GM19324 (cell line): ENCODE measurements at regions not wholly inside any gene's neighbourhood (a gene's known extent, or its start where the extent isn't known, plus 50 kb on each side); places are given as distances from the start of the nearest gene placed in this dataset.

Source experiments
- ATAC-seq: cut with Tn5 transposase; IDR thresholded peaks from one replicate; pipeline ENCODE4 v1.9.1; 2021; ENCODE audit warnings: mild to moderate bottlenecking, moderate library complexity; ENCODE audit not compliant: unreplicated experiment, low FRiP score

DNA sequence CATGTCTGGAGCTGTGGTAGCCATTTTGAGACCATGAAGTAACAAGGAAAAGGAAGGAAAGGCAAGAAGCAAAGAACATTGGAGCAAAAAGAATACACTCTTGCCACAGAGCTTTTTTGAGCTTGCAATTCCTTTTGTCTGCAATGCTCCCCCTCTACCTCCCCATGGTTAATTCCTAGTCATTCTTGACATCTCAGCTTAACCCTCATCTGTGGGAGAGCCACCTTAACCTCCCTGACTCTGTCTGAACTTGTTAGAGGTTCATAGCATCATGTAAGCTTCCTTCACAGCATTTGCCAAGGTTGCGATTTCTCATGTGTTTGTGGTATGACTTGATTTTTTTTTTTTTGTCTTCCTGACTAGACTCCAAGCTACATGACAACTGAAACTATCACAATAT lies 564.1 kb upstream of the PLXNA2 start:
- ATAC-seq = no peak

DNA sequence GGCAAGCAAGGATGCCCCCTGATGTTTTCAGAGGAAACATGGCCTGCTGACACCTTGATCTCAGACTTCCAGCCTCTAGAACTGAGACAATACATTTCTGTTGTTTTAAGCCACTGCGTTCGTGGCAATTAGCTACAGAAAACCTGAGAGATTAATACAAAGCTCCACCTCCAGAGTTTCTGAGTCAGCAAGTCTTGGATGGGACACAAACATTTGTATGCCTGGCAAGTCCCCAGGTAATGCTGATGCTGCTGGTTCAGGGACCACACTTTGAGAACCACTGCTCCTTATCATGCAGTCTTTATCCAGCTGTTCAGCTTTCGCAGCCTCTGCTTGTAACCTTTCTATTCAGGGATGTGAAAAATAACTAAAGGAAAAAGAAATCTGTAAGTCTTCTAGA lies 565.7 kb upstream of the PLXNA2 start:
- ATAC-seq = no peak

- no peak for ATAC-seq
Observed at GRCh38 chr1:208818770-208819445, 574.7 kb upstream of the PLXNA2 start.

DNA sequence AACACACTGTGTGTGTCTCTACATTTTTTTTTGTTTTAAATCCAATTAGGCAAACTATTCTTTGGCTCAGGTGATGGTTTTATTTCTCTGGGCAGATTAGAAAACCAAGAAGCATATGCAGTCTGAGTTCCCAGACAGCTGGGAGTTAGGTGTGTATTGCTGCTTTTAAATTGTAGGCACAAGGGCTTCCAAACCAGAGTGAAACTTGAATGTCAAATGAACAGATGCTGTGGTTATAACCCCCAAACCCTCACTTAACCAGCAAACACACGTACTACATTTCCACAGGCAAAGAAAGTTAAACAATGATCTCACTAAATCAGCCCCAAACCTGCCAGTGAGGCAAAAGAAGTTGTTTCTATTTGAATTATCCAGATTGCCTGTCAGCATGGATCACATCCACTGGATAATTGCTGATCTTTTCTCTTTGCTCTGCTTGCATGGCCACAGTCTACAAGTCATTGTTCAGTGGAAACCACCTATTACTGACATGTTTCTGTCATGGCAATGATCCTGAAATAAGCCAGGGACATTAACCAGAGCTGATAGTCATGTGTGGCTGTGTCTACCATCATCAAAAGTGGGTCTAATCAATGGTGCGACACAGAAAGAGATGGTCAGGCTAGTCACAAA lies 576.5 kb upstream of the PLXNA2 start:
- no peak for ATAC-seq

- ATAC-seq = no peak
Observed at GRCh38 chr1:208821939-208822338, 577.8 kb upstream of the PLXNA2 start.

GRCh38 chr1:208825300-208825699 lies 581.1 kb upstream of the PLXNA2 start:
- no peak for ATAC-seq

GRCh38 chr1:208829595-208829994 lies 585.4 kb upstream of the PLXNA2 start:
- ATAC-seq = no peak

- no peak for ATAC-seq
Observed at GRCh38 chr1:208834381-208835096, 590.4 kb upstream of the PLXNA2 start.

- no peak for ATAC-seq
Observed at GRCh38 chr1:208835097-208835463, 590.9 kb upstream of the PLXNA2 start.

DNA sequence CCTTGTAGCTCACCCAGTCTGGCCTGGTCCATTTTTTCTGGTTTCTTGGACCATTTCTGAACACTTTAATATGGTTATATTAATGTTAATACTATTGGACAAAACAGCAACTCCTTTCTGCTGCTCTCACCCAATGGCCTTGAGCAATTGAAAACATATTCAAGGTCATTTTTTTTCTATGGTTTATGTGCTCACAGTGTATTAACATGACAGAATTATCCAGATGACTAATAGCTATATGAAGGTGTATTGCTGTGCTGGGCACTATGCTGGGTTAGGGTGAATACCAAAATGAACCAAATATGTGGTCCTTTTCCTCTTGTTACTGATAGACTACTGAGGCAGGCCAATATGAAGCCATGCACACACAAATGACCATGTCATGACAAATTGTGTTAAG lies 591.6 kb upstream of the PLXNA2 start:
- ATAC-seq = no peak

GRCh38 chr1:208837242-208837641 lies 593.1 kb upstream of the PLXNA2 start:
- no peak for ATAC-seq

GRCh38 chr1:208841436-208841835 lies 597.3 kb upstream of the PLXNA2 start:
- no peak for ATAC-seq

DNA sequence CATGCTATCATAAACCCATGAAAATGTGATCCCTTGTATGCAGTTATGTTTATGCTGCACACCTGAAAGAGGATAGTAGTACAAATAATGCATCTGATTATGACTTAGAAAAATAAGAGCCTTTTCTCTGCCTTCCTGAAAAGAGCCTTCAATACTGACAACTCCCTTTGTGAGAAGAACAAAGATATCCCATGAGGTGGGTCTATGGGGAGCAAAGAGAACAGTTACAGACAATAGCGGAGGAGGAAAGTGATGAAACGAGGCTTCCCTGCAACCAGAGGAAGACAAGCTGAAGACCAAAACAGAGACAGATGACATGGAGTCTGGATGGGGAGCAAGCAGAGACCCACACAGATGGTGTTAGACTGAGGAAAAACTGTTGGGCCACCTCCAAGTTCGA lies 598.3 kb upstream of the PLXNA2 start:
- ATAC-seq = no peak

GRCh38 chr1:208844158-208844557 lies 600.0 kb upstream of the PLXNA2 start:
- no peak for ATAC-seq

DNA sequence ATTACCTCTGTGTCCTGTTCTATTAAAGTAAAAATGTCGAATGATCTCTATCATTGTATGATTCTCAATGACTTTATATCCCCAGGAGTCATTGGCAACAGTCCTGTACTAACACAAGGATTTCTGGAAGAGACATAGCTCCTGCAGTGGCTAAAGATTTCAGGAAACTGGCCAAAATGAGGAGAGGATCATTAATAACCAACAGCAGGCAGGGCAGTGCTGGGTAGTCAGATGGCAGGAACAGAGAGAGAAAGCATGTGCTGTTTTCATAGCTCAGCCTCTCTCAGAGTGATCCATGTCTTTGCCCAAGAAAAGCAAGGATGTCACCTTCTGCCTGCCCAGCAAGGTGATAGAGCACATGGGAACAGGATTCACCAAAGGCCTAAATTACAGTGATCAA lies 604.7 kb upstream of the PLXNA2 start:
- no peak for ATAC-seq

- ATAC-seq = no peak
Observed at GRCh38 chr1:208850442-208850841, 606.3 kb upstream of the PLXNA2 start.

DNA sequence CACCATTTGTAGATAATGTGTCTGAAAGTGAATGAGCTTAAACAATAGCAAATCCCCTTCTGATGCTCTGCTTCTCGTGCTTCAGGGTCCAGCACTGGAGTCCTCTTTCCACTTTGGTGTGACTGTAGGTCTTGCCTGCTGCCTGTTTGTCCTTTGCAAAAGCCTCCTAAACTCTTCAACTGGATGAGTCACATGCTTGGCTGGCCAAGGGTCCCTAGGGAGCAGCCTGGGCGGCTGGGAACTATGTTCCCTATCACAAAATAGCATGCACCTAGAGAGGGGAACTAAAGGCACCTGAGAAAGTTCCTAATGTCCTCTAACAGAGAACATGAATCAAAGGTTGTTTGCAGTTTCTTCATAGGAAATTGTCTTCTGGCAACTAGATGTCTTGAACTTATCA lies 607.2 kb upstream of the PLXNA2 start:
- no peak for ATAC-seq

- no peak for ATAC-seq
Observed at GRCh38 chr1:208852911-208853310, 608.7 kb upstream of the PLXNA2 start.

- ATAC-seq = peak; percentile 71
Observed at GRCh38 chr1:208855403-208855802, 611.2 kb upstream of the PLXNA2 start.

GRCh38 chr1:208857465-208857864 lies 613.3 kb upstream of the PLXNA2 start:
- no peak for ATAC-seq

- ATAC-seq = no peak
Observed at GRCh38 chr1:208858738-208859137, 614.6 kb upstream of the PLXNA2 start.
